Endothelial cell of umbilical vein (primary cell): ENCODE measurements at regions not wholly inside any gene's neighbourhood (a gene's known extent, or its start where the extent isn't known, plus 50 kb on each side); places are given as distances from the start of the nearest gene placed in this dataset.

Experiments
- BruUV-seq: library from RNA; stranded (reverse); fragments of 400-500 nt; replicated peaks from 2 replicates; lab custom pipeline; 2021; lab: Mats Ljungman, UMichigan
- CTCF ChIA-PET: fragments of 300-600, 350-600 bp; sonication (Branson Sonifier 250); formaldehyde crosslinking; loops from one replicate; lab custom pipeline; 2021; ENCODE audit warnings: antibody characterized with exemption, inconsistent platforms; lab: Charles Lee
- POLR2A ChIA-PET: fragments of 300-600, 350-600 bp; sonication (Branson Sonifier 250); formaldehyde crosslinking; loops from one replicate; lab custom pipeline; 2021; ENCODE audit warnings: antibody characterized with exemption, inconsistent platforms; lab: Charles Lee
- DNase-seq: peaks from one replicate; pipeline ENCODE4 v3.0.0-alpha.2; 2011; ENCODE audit warnings: low read depth, low spot score
- FAIRE-seq: peaks from 2 replicates; lab custom pipeline; 2011; peaks lifted over from hg19 to GRCh38; lab: Jason Lieb, UNC
- H2AFZ ChIP-seq: 2 replicates; pipeline ENCODE4 v1.6.0; 2012; ENCODE audit warnings: low read depth, low read length, control low read depth, inconsistent platforms
- H3K27ac ChIP-seq: 2 replicates; pipeline ENCODE4 v1.5.1; 2011; ENCODE audit warnings: low read depth, mild to moderate bottlenecking, control low read depth, low read length, moderate library complexity; ENCODE audit not compliant: insufficient read depth
- H3K27me3 ChIP-seq, 2 experiments: 2 replicates each; pipeline versions ENCODE4 v1.6.0 to v1.6.1; 2011; ENCODE audit warnings: low read length in 2 of 2, mixed read lengths in 1 of 2; ENCODE audit not compliant: control insufficient read depth in 2 of 2, insufficient read depth in 2 of 2
- H3K36me3 ChIP-seq, 2 experiments: 2 replicates in 1 of 2; 3 replicates in 1 of 2; pipeline ENCODE4 v1.5.1; 2011; ENCODE audit warnings: low read length in 2 of 2, mild to moderate bottlenecking in 1 of 2, moderate library complexity in 1 of 2; ENCODE audit not compliant: control insufficient read depth in 2 of 2, insufficient read depth in 2 of 2; ENCODE audit errors: extremely low read depth in 1 of 2
- H3K4me1 ChIP-seq: 3 replicates; pipeline ENCODE4 v1.5.1; 2011; ENCODE audit warnings: mild to moderate bottlenecking, low read length; ENCODE audit not compliant: control insufficient read depth, insufficient read depth; ENCODE audit errors: extremely low read depth
- H3K4me2 ChIP-seq: 2 replicates; pipeline ENCODE4 v1.6.1; 2011; ENCODE audit warnings: low read length, control low read depth, mixed read lengths; ENCODE audit not compliant: insufficient read depth
- H3K4me3 ChIP-seq, 3 experiments: fragments of 200-600 bp in 1 of 3; sonication (generic), shearing (Covaris generic) in 1 of 3; replicated peaks in 1 of 3; 2 replicates each; pipeline ENCODE4 v1.5.1; 2011 to 2016; ENCODE audit warnings: control low read depth in 3 of 3, low read length in 3 of 3, mild to moderate bottlenecking in 2 of 3, inconsistent platforms in 1 of 3, low read depth in 1 of 3, moderate library complexity in 1 of 3; ENCODE audit not compliant: insufficient read depth in 1 of 3
- H3K79me2 ChIP-seq: 2 replicates; pipeline ENCODE4 v1.6.0; 2012; ENCODE audit warnings: low read length, inconsistent platforms; ENCODE audit not compliant: control insufficient read depth, insufficient read depth
- H3K9ac ChIP-seq: replicated peaks from 2 replicates; pipeline ENCODE3; 2011; ENCODE audit warnings: low read length, control low read depth; ENCODE audit not compliant: insufficient read depth; ENCODE audit errors: extremely low read depth
- H3K9me1 ChIP-seq: replicated peaks from 3 replicates; pipeline ENCODE4 v1.6.0; 2011; ENCODE audit warnings: mild to moderate bottlenecking, low read length; ENCODE audit not compliant: control insufficient read depth, insufficient read depth; ENCODE audit errors: extremely low read depth
- H3K9me3 ChIP-seq: replicated peaks from 2 replicates; pipeline ENCODE4 v1.5.1; 2012; ENCODE audit warnings: low read length, inconsistent platforms; ENCODE audit not compliant: control insufficient read depth, insufficient read depth
- H4K20me1 ChIP-seq: replicated peaks from 2 replicates; pipeline ENCODE3; 2011; ENCODE audit warnings: mild to moderate bottlenecking, low read length; ENCODE audit not compliant: control insufficient read depth, insufficient read depth; ENCODE audit errors: extremely low read depth
- CTCF ChIP-seq, 2 donors: IDR thresholded peaks; 1 replicate in 1 of 2; 2 replicates in 1 of 2; pipeline ENCODE4 v1.5.1; 2011; ENCODE audit warnings: low read length in 2 of 2, mild to moderate bottlenecking in 2 of 2, moderate library complexity in 2 of 2, control low read depth in 1 of 2, inconsistent platforms in 1 of 2, low read depth in 1 of 2; ENCODE audit not compliant: insufficient read depth in 1 of 2; ENCODE audit errors: extremely low read depth in 1 of 2
- EZH2 ChIP-seq: IDR thresholded peaks from 2 replicates; pipeline ENCODE4 v1.6.1; 2012; ENCODE audit warnings: borderline replicate concordance, low read depth, mild to moderate bottlenecking, moderate library complexity, low read length, inconsistent platforms; ENCODE audit not compliant: severe bottlenecking
- FOS ChIP-seq: IDR thresholded peaks from 2 replicates; pipeline ENCODE4 v1.6.1; 2011; ENCODE audit warnings: mild to moderate bottlenecking, low read length, moderate library complexity, borderline replicate concordance; ENCODE audit not compliant: insufficient read depth
- GATA2 ChIP-seq: IDR thresholded peaks from 2 replicates; pipeline ENCODE4 v1.7.0; 2011; ENCODE audit warnings: low read depth, mild to moderate bottlenecking, moderate library complexity, mixed read lengths, low read length; ENCODE audit not compliant: insufficient read length, insufficient read depth
- MAX ChIP-seq: IDR thresholded peaks from 2 replicates; pipeline ENCODE4 v1.6.1; 2011; ENCODE audit not compliant: insufficient read depth, insufficient read length
- MYC ChIP-seq: IDR thresholded peaks from one replicate; pipeline ENCODE4 v1.6.1; 2011; ENCODE audit warnings: mild to moderate bottlenecking, low read depth, low read length
- POLR2A ChIP-seq: IDR thresholded peaks from 2 replicates; pipeline ENCODE4 v1.6.1; 2012; ENCODE audit warnings: low read depth, mild to moderate bottlenecking, control low read depth, low read length
- POLR2AphosphoS5 ChIP-seq: IDR thresholded peaks from 2 replicates; pipeline ENCODE4 v1.6.1; 2012; ENCODE audit warnings: low read depth, mild to moderate bottlenecking, control low read depth, low read length, moderate library complexity; ENCODE audit not compliant: insufficient read depth
- dilution Hi-C: fragments of 300-500 bp; cut with MboI; formaldehyde crosslinking; loops from one replicate; pipeline ENCODE4 v1.15.0; 2019; ENCODE audit warnings: low sequenced_read_pairs; ENCODE audit not compliant: extremely low pct_ligation_motif_present
- intact Hi-C: fragments of 100-400 bp; cut with micrococcal nuclease; formaldehyde crosslinking; loops from one replicate; pipeline ENCODE4 v1.10.0; 2022

GRCh38 chr1:83798965-83799364, 200.0 kb downstream of the TTLL7 start:
- Histone ChIP-seq H3K27ac (no peak overlapping the region), H3K9me3 (no peaks in the 10 kb centered on the region), H3K9me1 (no peaks in the 10 kb centered on the region), H3K79me2 (no peaks in the 10 kb centered on the region), H3K27me3 (no peaks in the 10 kb centered on the region), H3K4me3 (no peak overlapping the region), H3K36me3 (no peaks in the 10 kb centered on the region), H3K4me2 (no peak overlapping the region), H2AFZ (no peak overlapping the region), H3K4me1 (no peaks in the 10 kb centered on the region), H3K9ac (no peak overlapping the region), H4K20me1 (no peaks in the 10 kb centered on the region)
- FAIRE-seq (no peak), DNase-seq (no peak)
- ChIA-PET POLR2A (no interaction called here), CTCF (no interaction called here)
- BruUV-seq: no TSS peak
- no peak for TF ChIP-seq POLR2AphosphoS5
- TF ChIP-seq EZH2: no peak
- TF ChIP-seq FOS: no peak
- TF ChIP-seq MYC: no peak
- no peak for TF ChIP-seq POLR2A
- TF ChIP-seq GATA2: no peak
- TF ChIP-seq MAX: no peak
- TF ChIP-seq CTCF (IDR thresholded peaks at IDR 0.05; ENCODE audit: extremely low read depth in 1 of 2, insufficient read depth in 1 of 2, low read depth in 1 of 2, low read length in 2 of 2): no peak
- dilution Hi-C loops (no loop called here), intact Hi-C loops (no loop called here)
